Suppressor macrophage treated with lipopolysaccharide for 4 hours (primary cell): ENCODE measurements at regions not wholly inside any gene's neighbourhood (a gene's known extent, or its start where the extent isn't known, plus 50 kb on each side); places are given as distances from the start of the nearest gene placed in this dataset.
"Not testable (repeated sequence)": the region's sequence is repeated elsewhere in the genome, so short reads cannot be mapped to it uniquely, and the experiment has no call there.

Source experiments
- DNase-seq: peaks from one replicate; pipeline ENCODE4 v3.0.0-alpha.2; 2020

- peak; percentile 92 for DNase-seq
Observed at GRCh38 chr2:44087036-44087713, 81.5 kb upstream of the PPM1B start.

- no peak for DNase-seq
Observed at GRCh38 chr2:44087714-44088092, 81.0 kb upstream of the PPM1B start.

- DNase-seq, result not testable (repeated sequence)
Observed at GRCh38 chr2:44092519-44092918, 76.2 kb upstream of the PPM1B start.

GRCh38 chr2:44093970-44094369 is 74.7 kb upstream of the PPM1B start:
- DNase-seq, result no peak

GRCh38 chr2:44097322-44097907 is 71.3 kb upstream of the PPM1B start:
- DNase-seq, result no peak

GRCh38 chr2:44098050-44098449 is 70.6 kb upstream of the PPM1B start:
- DNase-seq, result peak; percentile 35

- no peak for DNase-seq
Observed at GRCh38 chr2:44098891-44099290, 69.8 kb upstream of the PPM1B start.

- DNase-seq, result peak; percentile 95
Observed at GRCh38 chr2:44100351-44100750, 68.3 kb upstream of the PPM1B start.

- no peak for DNase-seq
Observed at GRCh38 chr2:44101246-44101645, 67.4 kb upstream of the PPM1B start.

- DNase-seq, result peak; percentile 59
Observed at GRCh38 chr2:44102790-44103562, 65.7 kb upstream of the PPM1B start.

- no peak for DNase-seq
Observed at GRCh38 chr2:44103639-44104038, 65.0 kb upstream of the PPM1B start.

- no peak for DNase-seq
Observed at GRCh38 chr2:44104855-44105271, 63.8 kb upstream of the PPM1B start.

GRCh38 chr2:44106509-44106908 is 62.2 kb upstream of the PPM1B start:
- DNase-seq, result not testable (repeated sequence)

- DNase-seq, result no peak
Observed at GRCh38 chr2:44107086-44107740, 61.5 kb upstream of the PPM1B start.

- peak; percentile 68 for DNase-seq
Observed at GRCh38 chr2:44107974-44108373, 60.7 kb upstream of the PPM1B start.

GRCh38 chr2:44109166-44109565 is 59.5 kb upstream of the PPM1B start:
- DNase-seq, result peak; percentile 59

- DNase-seq, result no peak
Observed at GRCh38 chr2:44110444-44110843, 58.2 kb upstream of the PPM1B start.

- no peak for DNase-seq
Observed at GRCh38 chr2:44112096-44112495, 56.6 kb upstream of the PPM1B start.

- DNase-seq, result peak; percentile 57
Observed at GRCh38 chr2:44116319-44116718, 52.4 kb upstream of the PPM1B start.

- DNase-seq, result peak; percentile 72
Observed at GRCh38 chr2:44118257-44118656, 50.4 kb upstream of the PPM1B start.
